AG08396 (cell line): ENCODE measurements at regions not wholly inside any gene's neighbourhood (a gene's known extent, or its start where the extent isn't known, plus 50 kb on each side); places are given as distances from the start of the nearest gene placed in this dataset.
"Not testable (repeated sequence)": the region's sequence is repeated elsewhere in the genome, so short reads cannot be mapped to it uniquely, and the experiment has no call there.

Source experiments
- DNase-seq: peaks from one replicate; pipeline ENCODE4 v3.0.0; 2012; ENCODE audit warnings: low spot score, mixed read lengths

- DNase-seq, result no peak
Measured at GRCh38 chr3:26279091-26279490, 343.5 kb upstream of the LRRC3B start.

GRCh38 chr3:26280517-26280916 lies 342.1 kb upstream of the LRRC3B start:
- DNase-seq, result no peak

GRCh38 chr3:26281284-26281985 lies 341.1 kb upstream of the LRRC3B start:
- DNase-seq, result no peak

DNA sequence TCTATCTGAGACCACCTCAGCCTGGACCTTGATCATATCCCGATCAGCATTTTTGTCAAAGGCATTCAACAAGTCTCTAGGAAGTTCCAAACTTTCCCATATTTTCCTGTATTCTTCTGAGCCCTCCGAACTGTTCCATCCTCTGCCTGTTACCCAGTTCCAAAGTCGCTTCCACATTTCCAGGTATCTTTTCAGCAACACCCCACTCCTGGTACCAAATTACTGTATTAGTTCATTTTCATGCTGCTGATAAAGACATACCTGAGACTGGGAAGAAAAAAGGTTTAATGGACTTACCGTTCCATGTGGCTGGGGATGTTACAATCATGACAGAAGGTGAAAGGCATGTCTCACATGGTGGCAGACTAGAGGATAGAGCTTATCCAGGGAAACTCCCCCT lies 338.1 kb upstream of the LRRC3B start:
- DNase-seq, result not testable (repeated sequence)

DNA sequence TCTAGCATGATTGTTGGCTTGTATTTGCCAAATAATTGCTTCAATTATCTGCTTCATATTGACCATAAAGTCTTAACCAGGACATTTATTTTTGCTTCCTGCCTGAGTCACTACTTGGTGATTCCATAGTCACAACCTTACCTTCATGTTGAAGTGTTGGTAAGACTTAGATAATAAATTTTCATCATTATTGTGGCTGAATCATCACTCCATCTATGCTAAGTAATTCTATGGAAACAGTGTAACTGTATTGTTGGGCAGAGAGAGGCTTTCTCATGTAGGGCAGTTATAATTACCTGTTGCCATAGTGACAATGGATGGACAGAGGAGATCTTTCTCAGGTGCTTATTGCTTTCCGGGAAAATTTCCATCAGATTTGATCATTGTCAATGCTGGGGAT lies 330.7 kb upstream of the LRRC3B start:
- no peak for DNase-seq

DNA sequence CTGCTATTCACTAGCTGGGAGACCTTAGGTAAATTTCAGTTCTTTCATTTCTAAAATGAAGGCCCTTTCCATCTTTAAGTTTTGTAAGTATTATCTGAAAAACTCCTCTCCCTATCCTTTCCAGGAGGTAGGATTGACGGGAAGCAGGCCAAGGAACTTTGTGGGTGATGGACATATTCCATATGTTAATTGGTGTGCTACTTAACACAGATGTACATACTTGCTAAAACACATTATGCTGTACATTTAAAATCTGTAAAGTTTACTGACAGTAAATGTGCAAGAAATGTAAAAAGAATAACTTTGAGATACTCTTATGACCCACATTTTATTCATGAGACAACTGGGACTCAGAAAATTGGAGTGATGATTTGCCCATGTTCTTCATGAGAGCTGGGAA lies 329.8 kb upstream of the LRRC3B start:
- no peak for DNase-seq

DNA sequence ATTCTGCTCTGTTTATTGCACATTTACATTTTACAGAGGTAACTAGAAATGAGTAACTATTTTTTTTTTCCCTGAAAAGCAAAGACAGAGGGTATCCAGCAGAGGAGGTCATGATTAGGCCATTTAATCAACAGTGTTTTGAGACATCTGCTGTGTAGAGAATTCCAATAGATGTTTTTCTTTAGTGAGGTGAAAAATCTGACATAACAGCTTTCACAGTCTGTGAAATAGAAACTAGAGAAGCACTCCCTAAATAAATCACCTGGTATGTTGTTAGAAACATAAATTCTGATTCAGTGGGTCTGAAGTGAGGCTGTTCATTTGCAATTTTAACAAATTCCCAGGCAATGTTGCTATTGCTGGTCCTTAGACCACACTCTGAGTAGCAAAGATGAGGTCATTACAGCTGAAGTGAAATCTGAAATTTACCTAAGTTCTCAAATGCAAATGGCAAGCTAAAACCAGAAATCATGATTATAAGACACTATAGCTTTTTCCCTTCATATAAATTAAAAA lies 329.2 kb upstream of the LRRC3B start:
- no peak for DNase-seq

DNA sequence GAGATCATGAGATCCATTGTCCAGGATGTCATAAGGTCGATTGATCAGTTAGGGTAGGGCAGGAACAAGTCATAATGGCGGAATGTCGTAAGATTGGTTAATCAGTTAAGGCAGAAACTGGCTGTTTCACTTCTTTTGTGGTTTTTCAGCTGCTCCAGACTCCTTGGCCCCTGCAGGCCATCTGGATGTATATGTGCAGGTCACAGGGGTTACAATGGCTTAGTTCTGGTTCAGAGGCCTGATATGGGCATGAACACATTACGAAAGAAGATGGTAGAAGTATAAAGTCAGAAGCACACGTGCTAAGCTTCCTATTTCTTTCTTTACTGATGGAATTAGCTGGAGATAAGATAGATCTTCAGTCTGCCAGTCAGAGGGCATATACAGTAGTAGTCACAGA lies 315.4 kb upstream of the LRRC3B start:
- DNase-seq, result no peak

GRCh38 chr3:26307787-26308186 lies 314.8 kb upstream of the LRRC3B start:
- no peak for DNase-seq

DNA sequence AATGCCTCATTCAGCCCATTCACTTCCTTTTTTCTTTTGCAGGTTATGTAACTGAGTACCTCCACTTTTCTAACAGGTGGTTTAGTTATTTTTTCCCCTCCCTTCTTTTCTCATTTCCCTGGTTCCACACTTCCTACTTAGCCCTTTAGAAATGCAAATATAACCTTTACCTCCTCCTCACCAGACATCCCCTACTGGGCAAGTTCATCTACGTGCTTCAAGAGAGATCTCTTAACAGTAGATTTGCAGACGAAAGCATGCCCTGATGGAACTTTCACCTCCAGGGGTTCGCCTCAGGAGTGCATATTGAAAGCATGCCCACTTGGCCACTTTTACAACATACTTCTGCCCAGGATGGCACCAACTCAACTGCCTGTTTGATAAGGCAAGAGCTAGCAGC lies 314.1 kb upstream of the LRRC3B start:
- DNase-seq, result no peak

DNA sequence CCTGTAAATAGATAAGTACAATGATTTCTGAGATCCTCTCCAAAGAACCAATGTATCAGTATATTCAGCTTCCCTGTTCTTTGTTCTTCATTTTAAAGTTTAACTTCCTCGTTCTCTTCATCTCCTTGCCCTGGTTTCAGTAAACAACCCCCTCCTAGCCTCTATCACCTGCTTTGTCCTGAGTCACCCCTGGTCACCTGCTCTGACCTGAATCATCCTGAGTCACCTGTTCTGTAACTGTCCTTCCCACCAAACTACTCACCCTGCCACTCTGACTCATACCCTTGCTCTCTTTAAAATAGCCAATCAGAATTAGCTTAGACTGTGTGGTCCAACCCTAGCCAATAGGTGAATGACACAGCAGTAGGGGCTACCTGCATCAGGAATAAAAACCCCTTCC lies 313.0 kb upstream of the LRRC3B start:
- not testable (repeated sequence) for DNase-seq

GRCh38 chr3:26312816-26313215 lies 309.8 kb upstream of the LRRC3B start:
- no peak for DNase-seq

DNA sequence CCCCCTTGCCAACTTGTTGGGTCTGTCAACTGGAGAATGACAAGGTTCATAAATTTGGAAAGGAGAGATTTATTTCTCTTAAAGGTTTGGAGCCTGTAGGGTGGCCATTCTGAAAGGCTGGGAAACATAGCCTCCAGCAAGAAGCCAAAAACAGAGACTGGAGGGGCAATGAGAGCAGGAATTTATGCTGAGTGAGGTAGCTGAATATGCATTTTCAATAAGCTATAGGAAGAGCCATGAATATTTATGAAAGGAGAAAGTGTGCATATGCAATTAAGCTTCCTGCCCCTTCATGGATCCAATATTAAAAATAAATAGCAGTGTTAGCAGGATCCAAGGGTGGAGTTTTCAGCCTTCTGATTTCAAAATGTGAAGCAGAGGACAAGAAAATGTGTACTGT lies 306.1 kb upstream of the LRRC3B start:
- DNase-seq, result no peak

DNA sequence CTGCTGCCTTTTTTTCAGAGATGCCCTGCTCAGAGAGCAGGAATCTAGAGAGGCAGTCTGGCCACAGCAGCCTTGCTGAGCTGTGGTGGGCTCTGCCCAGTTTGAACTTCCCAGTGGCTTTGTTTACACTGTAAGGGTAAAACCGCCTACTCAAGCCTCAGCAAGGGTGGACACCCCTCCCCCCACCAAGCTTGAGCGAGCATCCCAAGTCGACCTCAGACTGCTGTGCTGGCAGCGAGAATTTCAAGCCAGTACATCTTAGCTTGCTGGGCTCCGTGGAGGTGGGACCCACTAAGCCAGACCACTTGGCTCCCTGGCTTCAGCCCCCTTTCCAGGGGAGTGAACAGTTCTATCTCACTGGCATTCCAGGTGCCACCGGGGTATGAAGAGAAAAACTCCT lies 298.8 kb upstream of the LRRC3B start:
- not testable (repeated sequence) for DNase-seq

GRCh38 chr3:26340001-26340400 lies 282.6 kb upstream of the LRRC3B start:
- DNase-seq, result no peak

DNA sequence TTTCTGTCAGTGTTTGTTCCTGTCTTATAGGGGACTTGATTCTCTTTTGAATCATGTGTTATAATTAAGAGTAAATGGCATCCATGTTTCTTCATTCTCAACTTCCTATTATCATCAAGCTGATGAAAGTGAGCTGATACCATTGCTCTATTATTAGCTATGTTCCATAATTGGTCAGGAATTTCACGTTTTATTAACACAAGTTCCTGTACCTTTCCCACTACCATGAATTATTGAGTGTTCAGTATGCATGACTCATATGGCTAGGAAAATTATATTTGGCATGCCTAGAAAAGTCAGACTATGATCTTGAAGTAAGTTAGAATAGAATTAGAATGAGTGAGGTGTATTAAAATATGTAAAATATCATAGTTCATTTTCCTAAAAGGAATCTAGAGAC lies 278.9 kb upstream of the LRRC3B start:
- no peak for DNase-seq

GRCh38 chr3:26345613-26346012 lies 277.0 kb upstream of the LRRC3B start:
- no peak for DNase-seq

DNA sequence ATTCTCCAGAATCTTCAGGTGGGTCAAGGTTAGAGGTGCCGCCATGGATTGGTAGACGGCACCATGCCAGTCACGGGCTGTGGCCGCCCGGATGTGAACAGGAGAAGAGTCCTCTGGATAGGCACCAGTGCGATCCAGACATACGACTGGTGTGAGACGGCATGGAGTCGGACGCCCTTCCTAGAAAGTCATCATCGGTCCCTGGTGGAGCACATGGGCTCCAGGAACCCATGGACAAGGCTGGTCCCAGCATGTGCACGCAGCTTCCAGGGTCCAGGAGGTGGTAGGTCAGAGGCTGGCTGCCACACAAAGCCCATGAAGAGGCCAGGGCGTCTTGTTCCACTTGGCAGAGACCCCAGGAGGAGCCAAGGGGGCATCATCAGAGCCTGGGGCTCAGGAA lies 276.1 kb upstream of the LRRC3B start:
- no peak for DNase-seq

DNA sequence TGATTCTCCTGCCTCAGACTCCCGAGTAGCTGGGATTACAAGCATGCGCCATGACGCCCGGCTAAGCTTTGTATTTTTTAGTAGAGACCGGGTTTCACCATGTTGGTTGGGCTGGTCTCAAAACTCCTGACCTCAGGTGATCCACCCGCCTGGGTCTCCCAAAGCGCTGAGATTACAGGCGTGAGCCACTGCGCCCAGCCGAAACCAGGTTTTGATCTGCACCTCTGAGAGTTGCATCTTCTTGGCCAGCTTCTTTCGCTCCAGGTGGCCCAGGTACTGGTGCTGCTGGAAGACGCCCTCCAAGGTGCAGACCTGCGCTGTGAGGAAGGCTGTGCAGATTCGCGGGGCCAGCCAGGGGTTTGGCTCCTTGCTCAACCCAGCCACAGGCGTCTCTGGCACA lies 275.4 kb upstream of the LRRC3B start:
- DNase-seq, result no peak

DNA sequence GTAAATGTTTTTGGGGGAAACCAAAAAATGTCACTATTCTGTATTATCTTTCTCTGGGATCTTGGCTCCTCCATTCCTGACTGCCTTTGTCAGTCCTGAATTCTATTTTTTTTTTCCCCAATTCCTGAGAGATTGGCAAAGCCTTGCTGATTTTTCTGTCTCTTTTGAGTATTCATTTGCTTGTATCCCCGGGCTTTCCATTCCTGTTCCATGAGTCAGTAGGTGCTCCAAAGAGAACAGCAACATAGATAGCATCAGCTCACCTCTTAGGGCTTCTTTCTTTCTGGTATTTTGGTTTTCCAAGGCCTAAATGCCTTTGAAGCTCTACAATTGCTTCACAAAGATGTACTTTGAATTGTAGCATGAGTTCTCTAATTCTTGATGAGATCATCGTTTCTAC lies 271.7 kb upstream of the LRRC3B start:
- DNase-seq, result no peak

DNA sequence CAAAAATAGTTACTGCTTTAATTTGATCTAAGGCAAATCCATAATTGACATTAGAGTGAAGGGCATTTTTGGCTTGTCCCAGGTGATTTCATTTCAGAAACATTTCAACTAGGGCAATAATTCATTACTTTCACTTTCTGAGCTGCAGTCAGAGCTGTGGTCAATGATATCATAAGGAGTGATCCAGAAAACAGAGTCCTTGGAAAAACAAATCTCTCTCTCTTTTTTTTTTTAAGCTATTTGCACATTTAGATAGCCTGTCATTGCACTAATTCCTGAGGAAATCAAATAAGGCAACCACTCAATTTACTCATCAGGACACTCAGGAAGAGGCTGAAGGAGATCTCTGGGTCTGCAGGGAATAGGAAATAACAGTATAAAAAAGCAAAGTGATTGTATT lies 269.5 kb upstream of the LRRC3B start:
- DNase-seq, result no peak

GRCh38 chr3:26358405-26358804 lies 264.2 kb upstream of the LRRC3B start:
- no peak for DNase-seq

- no peak for DNase-seq
Measured at GRCh38 chr3:26365706-26366105, 256.9 kb upstream of the LRRC3B start.

GRCh38 chr3:26368312-26368711 lies 254.3 kb upstream of the LRRC3B start:
- DNase-seq, result no peak
